Transverse colon (tissue), 4 donors: ENCODE measurements at regions not wholly inside any gene's neighbourhood (a gene's known extent, or its start where the extent isn't known, plus 50 kb on each side); places are given as distances from the start of the nearest gene placed in this dataset.
"Not testable (repeated sequence)": the region's sequence is repeated elsewhere in the genome, so short reads cannot be mapped to it uniquely, and the experiment has no call there.

Source experiments
- DNase-seq: peaks from one replicate; pipeline ENCODE4 v3.0.0-alpha.2; 2019
- H3K27ac ChIP-seq, 4 donors: fragments of 200-600 bp; sonication (generic); 2 replicates each; pipeline ENCODE4 v1.5.1; 2016 to 2018; ENCODE audit warnings: inconsistent platforms in 4 of 4
- H3K27me3 ChIP-seq: fragments of 200-600 bp; sonication (generic); 2 replicates; pipeline ENCODE4 v1.5.1; 2017; ENCODE audit warnings: inconsistent platforms
- H3K36me3 ChIP-seq, 4 donors: fragments of 200-600 bp; sonication (generic); 2 replicates each; pipeline ENCODE4 v1.5.1; 2017 to 2019; ENCODE audit warnings: inconsistent platforms in 4 of 4
- H3K4me1 ChIP-seq, 4 donors: fragments of 200-600 bp; sonication (generic); 2 replicates each; pipeline ENCODE4 v1.5.1; 2017 to 2020; ENCODE audit warnings: inconsistent platforms in 4 of 4
- H3K4me3 ChIP-seq, 4 donors: fragments of 200-600 bp; sonication (generic); 1 replicate in 1 of 4; 2 replicates in 3 of 4; pipeline versions ENCODE4 v1.5.1 to v1.6.1; 2017 to 2019; ENCODE audit warnings: inconsistent platforms in 4 of 4
- H3K9me3 ChIP-seq, 2 donors: fragments of 200-600 bp; sonication (generic); 2 replicates each; pipeline ENCODE4 v1.5.1; 2017 to 2019; ENCODE audit warnings: inconsistent platforms in 2 of 2
- EP300 ChIP-seq: sonication (generic); formaldehyde crosslinking; IDR thresholded peaks from one replicate; pipeline ENCODE4 v1.6.1; 2017; ENCODE audit warnings: antibody characterized with exemption, low read depth
- POLR2A ChIP-seq: fragments of 450-650 bp; IDR thresholded peaks from one replicate; pipeline ENCODE4 v1.6.1; 2016; ENCODE audit warnings: antibody characterized with exemption, mild to moderate bottlenecking, moderate library complexity
- POLR2AphosphoS5 ChIP-seq, 3 donors: sonication (generic); formaldehyde crosslinking; IDR thresholded peaks; one replicate each; pipeline ENCODE4 v1.6.1; 2016; ENCODE audit warnings: antibody characterized with exemption in 3 of 3
- WGBS, 2 donors: methylation state at CpG; one replicate each; pipeline ENCODE4 v1.1.5; 2018; ENCODE audit warnings: low coverage in 1 of 2; 5-methylcytosine and 5-hydroxymethylcytosine counted together
- in situ Hi-C, 4 donors: fragments of 200-750 bp; cut with MboI; loops; one replicate each; pipeline versions ENCODE4 v1.15.0 to v1.15.1; 2017; ENCODE audit warnings: low sequenced_read_pairs in 3 of 4, low pct_ligation_motif_present in 1 of 4, low pct_unique_long_range_greater_than_20kb in 1 of 4
- intact Hi-C: fragments of 100-400 bp; cut with DNase I; formaldehyde crosslinking; loops from one replicate; pipeline ENCODE4 v1.15.1; 2023; ENCODE audit warnings: low total_unique reads
- TF ChIP-seq, protein P1 (sequence below), 5 experiments: fragments of 200-600 bp in 3 of 5; fragments of 450-650 bp in 2 of 5; sonication (generic) in 3 of 5; IDR thresholded peaks; 1 replicate in 2 of 5; 2 replicates in 3 of 5; pipeline ENCODE4 v1.5.1; 2016 to 2017; ENCODE audit warnings: antibody characterized with exemption in 5 of 5, inconsistent platforms in 3 of 5, mild to moderate bottlenecking in 2 of 5, moderate library complexity in 1 of 5

GRCh38 chr2:195574312-195574711 is 82.7 kb upstream of the SLC39A10 start:
- no peaks in the 10 kb centered on the region for H3K27me3 ChIP-seq
- H3K4me3 ChIP-seq = no peak overlapping the region
- no peak for DNase-seq
- intact Hi-C loops (no loop called here), in situ Hi-C loops (loop anchor here in 2 of 4 donors (10.0 kb wide), 1 partner anchor 80 kb away; the partner anchor contains the start of gene SLC39A10 (in 2 of the 2))
- no peak overlapping the region for H3K27ac ChIP-seq
- no peaks in the 10 kb centered on the region for H3K9me3 ChIP-seq
- WGBS, 2 donors = 86 to 92% methylated on average over 3 of the region's 3 CpGs
- no peaks in the 10 kb centered on the region for H3K36me3 ChIP-seq
- H3K4me1 ChIP-seq = peaks cover 0 to 10% (median 0%) of the 10 kb centered on the region in 4 donors
- TF ChIP-seq, protein P1, sequence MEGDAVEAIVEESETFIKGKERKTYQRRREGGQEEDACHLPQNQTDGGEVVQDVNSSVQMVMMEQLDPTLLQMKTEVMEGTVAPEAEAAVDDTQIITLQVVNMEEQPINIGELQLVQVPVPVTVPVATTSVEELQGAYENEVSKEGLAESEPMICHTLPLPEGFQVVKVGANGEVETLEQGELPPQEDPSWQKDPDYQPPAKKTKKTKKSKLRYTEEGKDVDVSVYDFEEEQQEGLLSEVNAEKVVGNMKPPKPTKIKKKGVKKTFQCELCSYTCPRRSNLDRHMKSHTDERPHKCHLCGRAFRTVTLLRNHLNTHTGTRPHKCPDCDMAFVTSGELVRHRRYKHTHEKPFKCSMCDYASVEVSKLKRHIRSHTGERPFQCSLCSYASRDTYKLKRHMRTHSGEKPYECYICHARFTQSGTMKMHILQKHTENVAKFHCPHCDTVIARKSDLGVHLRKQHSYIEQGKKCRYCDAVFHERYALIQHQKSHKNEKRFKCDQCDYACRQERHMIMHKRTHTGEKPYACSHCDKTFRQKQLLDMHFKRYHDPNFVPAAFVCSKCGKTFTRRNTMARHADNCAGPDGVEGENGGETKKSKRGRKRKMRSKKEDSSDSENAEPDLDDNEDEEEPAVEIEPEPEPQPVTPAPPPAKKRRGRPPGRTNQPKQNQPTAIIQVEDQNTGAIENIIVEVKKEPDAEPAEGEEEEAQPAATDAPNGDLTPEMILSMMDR (IDR thresholded peaks at IDR 0.05) = no peak
- TF ChIP-seq POLR2A = no peak
- TF ChIP-seq POLR2AphosphoS5 (IDR thresholded peaks at IDR 0.05) = no peak
- TF ChIP-seq EP300 = no peak

DNA sequence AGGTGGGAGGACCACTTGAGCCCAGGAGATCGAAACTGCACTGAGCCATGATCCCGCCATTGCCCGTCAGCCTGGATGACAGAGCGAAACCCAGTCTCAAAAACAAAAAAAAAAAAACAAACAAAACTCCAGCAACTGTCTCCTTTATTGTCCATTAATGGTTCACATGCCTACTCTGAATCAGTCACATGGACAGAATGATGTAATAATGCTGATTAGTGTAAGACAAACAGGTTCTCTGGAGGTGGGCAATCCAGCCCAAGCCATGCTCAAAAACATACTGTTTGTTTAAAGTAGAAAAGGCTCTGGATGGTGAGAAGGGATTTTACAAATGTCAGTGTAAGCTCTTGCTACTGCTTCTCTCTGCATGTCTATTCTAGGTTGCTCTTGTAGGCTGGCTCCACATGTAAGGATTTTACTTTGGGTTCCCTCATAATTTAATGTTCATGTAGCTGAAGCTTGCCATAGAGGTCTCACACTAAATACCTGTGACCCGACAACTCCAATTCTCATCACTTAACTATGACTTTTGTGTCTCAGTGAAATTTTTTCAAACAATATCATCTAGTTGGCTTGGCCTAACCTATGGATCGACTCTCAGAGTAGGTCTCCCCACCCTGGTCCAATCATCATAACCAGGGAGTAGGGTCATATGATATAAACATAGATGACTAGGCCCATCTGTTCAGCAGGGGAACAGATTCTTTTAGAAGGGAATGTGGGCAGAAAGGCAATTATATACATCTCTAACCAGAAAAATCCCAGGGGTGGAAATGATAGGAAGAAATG is 83.9 kb upstream of the SLC39A10 start:
- H3K27ac ChIP-seq = no peak overlapping the region
- TF ChIP-seq, protein P1 (IDR thresholded peaks at IDR 0.05) = no peak
- TF ChIP-seq POLR2A = no peak
- no peak for TF ChIP-seq EP300
- TF ChIP-seq POLR2AphosphoS5 (IDR thresholded peaks at IDR 0.05) = no peak
- intact Hi-C loops = no loop called here
- in situ Hi-C loops = loop anchor here in 2 of 4 donors (10.0 kb wide), 1 partner anchor 82 kb away; the partner anchor contains the start of gene SLC39A10 (in 2 of the 2)
- no peaks in the 10 kb centered on the region for H3K27me3 ChIP-seq
- no peaks in the 10 kb centered on the region for H3K9me3 ChIP-seq
- peaks cover 0 to 6% (median 0%) of the 10 kb centered on the region in 4 donors for H3K4me1 ChIP-seq
- 93 to 100% methylated on average over 2 to 6 of the region's 6 CpGs for WGBS, 2 donors
- no peak for DNase-seq
- no peak overlapping the region for H3K4me3 ChIP-seq
- H3K36me3 ChIP-seq = no peaks in the 10 kb centered on the region

DNA sequence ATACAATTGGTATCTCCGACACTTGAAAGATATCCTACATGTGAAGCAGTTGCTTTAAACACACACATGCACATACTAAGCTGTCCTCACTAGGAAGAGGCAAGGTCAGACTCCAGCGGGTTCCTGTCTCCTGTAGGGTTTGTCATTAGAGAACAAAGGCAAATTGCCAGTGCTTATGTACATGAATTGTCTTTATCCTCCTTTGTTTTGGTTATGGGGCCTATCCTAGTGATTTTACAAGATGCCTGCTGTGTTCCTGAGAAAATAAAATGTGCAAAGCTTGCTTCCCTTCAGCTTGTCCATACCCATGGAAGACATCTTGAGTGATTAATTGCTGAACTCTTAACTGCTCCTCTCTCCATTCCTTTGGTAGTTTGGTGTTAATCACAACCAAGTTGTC is 86.7 kb upstream of the SLC39A10 start:
- no peak overlapping the region for H3K27ac ChIP-seq
- DNase-seq = no peak
- TF ChIP-seq POLR2AphosphoS5 (IDR thresholded peaks at IDR 0.05) = no peak
- TF ChIP-seq, protein P1 (IDR thresholded peaks at IDR 0.05) = no peak
- TF ChIP-seq POLR2A = no peak
- TF ChIP-seq EP300 = no peak
- WGBS, 2 donors = 82 to 83% methylated on average over 2 of the region's 2 CpGs
- no peaks in the 10 kb centered on the region for H3K36me3 ChIP-seq
- peaks cover 0 to 9% (median 3%) of the 10 kb centered on the region in 4 donors for H3K4me1 ChIP-seq
- in situ Hi-C loops (loop anchor here in 2 of 4 donors (10.0 kb wide), 1 partner anchor 84 kb away; the partner anchor contains the start of gene SLC39A10 (in 2 of the 2)), intact Hi-C loops (no loop called here)
- H3K9me3 ChIP-seq = no peaks in the 10 kb centered on the region
- H3K27me3 ChIP-seq = no peaks in the 10 kb centered on the region
- H3K4me3 ChIP-seq = no peak overlapping the region

DNA sequence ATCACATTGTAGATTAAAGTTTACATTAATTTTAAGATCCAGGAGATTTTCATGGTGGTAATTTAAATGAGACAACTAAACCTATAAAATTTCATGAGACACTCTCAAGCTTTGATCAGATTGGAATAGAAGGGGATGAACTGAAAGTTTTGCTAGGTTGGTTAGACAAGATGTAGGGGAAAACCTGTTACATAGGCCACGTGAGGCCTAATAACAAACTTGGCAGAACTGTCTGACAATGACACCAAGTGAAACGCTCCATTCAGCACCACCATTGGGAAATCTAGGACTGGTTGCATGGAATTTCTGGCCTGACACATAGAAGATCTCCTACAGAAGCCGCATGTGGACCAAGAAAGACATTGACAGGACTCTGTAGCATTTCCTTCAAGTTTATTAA is 87.8 kb upstream of the SLC39A10 start:
- H3K4me1 ChIP-seq = peaks cover 0 to 9% (median 3%) of the 10 kb centered on the region in 4 donors
- no peaks in the 10 kb centered on the region for H3K36me3 ChIP-seq
- in situ Hi-C loops (no loop called here), intact Hi-C loops (no loop called here)
- no peak for DNase-seq
- no peak overlapping the region for H3K4me3 ChIP-seq
- H3K27me3 ChIP-seq = no peaks in the 10 kb centered on the region
- H3K9me3 ChIP-seq = no peaks in the 10 kb centered on the region
- H3K27ac ChIP-seq = no peak overlapping the region
- 88 to 92% methylated on average over 3 of the region's 3 CpGs for WGBS, 2 donors
- TF ChIP-seq EP300 = no peak
- no peak for TF ChIP-seq POLR2AphosphoS5 (IDR thresholded peaks at IDR 0.05)
- TF ChIP-seq, protein P1 (IDR thresholded peaks at IDR 0.05) = no peak
- TF ChIP-seq POLR2A = no peak

DNA sequence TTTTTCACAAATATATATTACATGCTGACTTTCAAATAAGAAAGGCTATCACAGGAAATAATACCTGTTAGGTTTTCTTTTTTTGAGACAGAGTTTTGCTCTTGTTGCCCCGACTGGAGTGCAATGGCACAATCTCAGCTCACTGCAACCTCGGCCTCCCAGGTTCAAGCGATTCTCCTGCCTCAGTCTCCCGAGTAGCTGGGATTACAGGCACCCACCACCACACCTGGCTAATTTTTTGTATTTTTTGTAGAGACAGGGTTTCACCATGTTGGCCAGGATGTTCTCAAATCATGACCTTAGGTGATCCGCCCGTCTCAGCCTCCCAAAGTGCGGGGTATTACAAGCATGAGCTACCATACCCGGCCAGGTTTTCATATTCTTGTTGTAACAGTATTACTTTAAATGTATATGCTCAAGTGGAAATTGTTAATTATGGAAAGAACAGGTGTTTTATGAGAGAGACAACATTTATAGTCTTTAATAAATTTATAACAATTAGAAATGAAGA is 92.3 kb upstream of the SLC39A10 start:
- 67 to 75% methylated on average over 7 to 8 of the region's 8 CpGs for WGBS, 2 donors
- H3K27me3 ChIP-seq, H3K27ac ChIP-seq, H3K4me3 ChIP-seq, H3K9me3 ChIP-seq, in situ Hi-C loops, DNase-seq, H3K36me3 ChIP-seq, intact Hi-C loops: not testable (repeated sequence)
- peaks cover 0 to 25% (median 6%) of the 10 kb centered on the region in 4 donors for H3K4me1 ChIP-seq
